ENCODE measurements at regions not wholly inside any gene's neighbourhood (a gene's known extent, or its start where the extent isn't known, plus 50 kb on each side); places are given as distances from the start of the nearest gene placed in this dataset.

DNA sequence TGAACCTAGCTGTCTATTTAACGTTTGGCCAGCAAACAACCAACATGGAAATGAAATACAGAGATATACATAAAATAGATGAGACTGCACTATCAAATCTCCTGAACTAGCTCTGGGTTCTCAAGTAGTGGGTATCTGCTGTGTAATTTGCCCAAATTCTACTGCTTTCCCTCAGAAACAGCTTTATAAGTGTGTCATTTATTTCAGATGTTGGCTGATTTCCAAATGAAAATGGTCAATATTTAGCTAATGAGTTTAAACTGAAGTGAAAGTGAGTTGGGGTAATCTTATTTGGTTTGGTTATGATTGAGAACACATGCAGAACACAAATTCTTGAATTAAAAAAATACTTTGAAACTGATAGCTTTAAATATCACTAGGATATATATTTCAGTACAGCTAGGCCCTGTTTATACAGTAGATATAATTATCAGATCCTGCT, 601.7 kb upstream of the CXADR start:
- H3K4me3 ChIP-seq (ENCODE audit: low read depth, low read length), result no peak overlapping the region
- in situ Hi-C loops (cut with HindIII; ENCODE audit: low sequenced_read_pairs), result no loop called here
- TF ChIP-seq, protein P1, sequence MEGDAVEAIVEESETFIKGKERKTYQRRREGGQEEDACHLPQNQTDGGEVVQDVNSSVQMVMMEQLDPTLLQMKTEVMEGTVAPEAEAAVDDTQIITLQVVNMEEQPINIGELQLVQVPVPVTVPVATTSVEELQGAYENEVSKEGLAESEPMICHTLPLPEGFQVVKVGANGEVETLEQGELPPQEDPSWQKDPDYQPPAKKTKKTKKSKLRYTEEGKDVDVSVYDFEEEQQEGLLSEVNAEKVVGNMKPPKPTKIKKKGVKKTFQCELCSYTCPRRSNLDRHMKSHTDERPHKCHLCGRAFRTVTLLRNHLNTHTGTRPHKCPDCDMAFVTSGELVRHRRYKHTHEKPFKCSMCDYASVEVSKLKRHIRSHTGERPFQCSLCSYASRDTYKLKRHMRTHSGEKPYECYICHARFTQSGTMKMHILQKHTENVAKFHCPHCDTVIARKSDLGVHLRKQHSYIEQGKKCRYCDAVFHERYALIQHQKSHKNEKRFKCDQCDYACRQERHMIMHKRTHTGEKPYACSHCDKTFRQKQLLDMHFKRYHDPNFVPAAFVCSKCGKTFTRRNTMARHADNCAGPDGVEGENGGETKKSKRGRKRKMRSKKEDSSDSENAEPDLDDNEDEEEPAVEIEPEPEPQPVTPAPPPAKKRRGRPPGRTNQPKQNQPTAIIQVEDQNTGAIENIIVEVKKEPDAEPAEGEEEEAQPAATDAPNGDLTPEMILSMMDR (IDR thresholded peaks at IDR 0.05; ENCODE audit: low read depth, low read length), result no peak

DNA sequence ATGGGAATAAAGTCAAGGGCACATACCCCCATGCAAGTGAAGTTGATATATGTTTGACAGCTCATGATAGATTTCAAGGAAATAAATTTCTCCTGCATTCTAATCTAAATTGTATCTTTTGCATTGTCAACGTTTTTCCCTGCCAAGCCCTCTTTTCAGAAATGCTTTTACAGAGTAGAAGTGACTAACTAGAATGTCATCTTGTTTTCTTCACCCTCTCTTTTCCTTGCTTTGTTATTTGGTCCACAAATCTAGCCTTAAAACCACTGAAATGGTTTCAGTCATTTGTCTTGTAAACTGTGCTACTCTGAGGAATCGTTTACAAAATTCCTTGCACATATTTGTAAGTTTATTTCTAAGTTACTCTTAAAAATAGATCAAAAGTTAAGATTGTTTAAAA, 600.8 kb upstream of the CXADR start:
- in situ Hi-C loops (cut with HindIII; ENCODE audit: low sequenced_read_pairs), result no loop called here
- TF ChIP-seq, protein P1 (IDR thresholded peaks at IDR 0.05; ENCODE audit: low read depth, low read length), result no peak
- no peak overlapping the region for H3K4me3 ChIP-seq (ENCODE audit: low read depth, low read length)
- DNase-seq (ENCODE audit: low read depth, low spot score), result peak; percentile 53

More for the DNA sequence above, 601.7 kb upstream of the CXADR start:
- DNase-seq (ENCODE audit: low read depth, low spot score), result no peak

DNA sequence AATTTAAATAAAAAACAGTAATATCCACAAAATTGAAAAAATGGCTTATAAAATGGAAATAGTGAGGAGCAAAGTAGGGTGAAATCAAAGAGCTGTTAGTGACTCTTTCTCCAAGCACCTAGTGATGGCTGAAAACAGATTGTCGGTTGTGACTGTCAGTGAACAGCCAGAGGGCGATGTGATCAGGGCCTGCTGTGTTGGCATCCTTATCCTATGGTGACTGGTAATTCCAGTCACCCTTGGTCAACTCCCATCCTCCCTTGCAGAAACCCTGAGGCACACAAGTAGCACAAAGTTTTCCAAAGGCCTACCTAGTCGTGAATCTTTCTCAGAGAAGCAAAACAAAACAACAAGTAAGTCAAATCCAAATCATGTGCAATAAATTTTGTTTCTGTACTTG, 599.8 kb upstream of the CXADR start:
- TF ChIP-seq, protein P1 (IDR thresholded peaks at IDR 0.05; ENCODE audit: low read depth, low read length), result no peak
- H3K4me3 ChIP-seq (ENCODE audit: low read depth, low read length), result no peak overlapping the region
- no peak for DNase-seq (ENCODE audit: low read depth, low spot score)
- in situ Hi-C loops (cut with HindIII; ENCODE audit: low sequenced_read_pairs), result no loop called here

GRCh38 chr21:16928439-16928838, 584.4 kb upstream of the CXADR start:
- H3K4me3 ChIP-seq (ENCODE audit: low read depth, low read length), result no peak overlapping the region
- TF ChIP-seq, protein P1 (IDR thresholded peaks at IDR 0.05; ENCODE audit: low read depth, low read length), result no peak
- in situ Hi-C loops (cut with HindIII; ENCODE audit: low sequenced_read_pairs), result no loop called here
- DNase-seq (ENCODE audit: low read depth, low spot score), result no peak

DNA sequence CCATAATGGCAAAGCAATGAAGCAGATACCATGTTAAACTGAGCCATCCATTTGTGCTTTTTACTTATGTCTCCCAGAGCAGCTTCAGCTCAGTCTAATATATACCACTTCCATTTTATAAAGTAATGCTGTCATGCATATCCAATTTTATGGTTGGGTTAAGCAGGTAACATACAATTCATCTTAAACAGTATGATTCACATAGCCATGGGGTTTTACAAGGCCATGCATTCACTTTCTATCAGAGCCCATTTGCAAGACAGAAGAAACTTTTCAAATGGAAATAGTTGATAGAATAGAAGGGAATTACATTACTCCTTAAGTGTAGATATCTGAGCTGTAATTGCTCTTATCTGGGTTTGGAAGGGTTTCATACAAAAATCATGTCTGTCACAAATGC, 580.5 kb upstream of the CXADR start:
- in situ Hi-C loops (cut with HindIII; ENCODE audit: low sequenced_read_pairs), result no loop called here
- H3K4me3 ChIP-seq (ENCODE audit: low read depth, low read length), result no peak overlapping the region
- TF ChIP-seq, protein P1 (IDR thresholded peaks at IDR 0.05; ENCODE audit: low read depth, low read length), result no peak
- no peak for DNase-seq (ENCODE audit: low read depth, low spot score)

- no peak overlapping the region for H3K4me3 ChIP-seq (ENCODE audit: low read depth, low read length)
- TF ChIP-seq, protein P1 (IDR thresholded peaks at IDR 0.05; ENCODE audit: low read depth, low read length), result peak; percentile 55
- peak; percentile 24 for DNase-seq (ENCODE audit: low read depth, low spot score)
- in situ Hi-C loops (cut with HindIII; ENCODE audit: low sequenced_read_pairs), result no loop called here
Observed at GRCh38 chr21:16942703-16943102, 570.1 kb upstream of the CXADR start.

GRCh38 chr21:16943231-16943630, 569.6 kb upstream of the CXADR start:
- in situ Hi-C loops (cut with HindIII; ENCODE audit: low sequenced_read_pairs), result no loop called here
- TF ChIP-seq, protein P1 (IDR thresholded peaks at IDR 0.05; ENCODE audit: low read depth, low read length), result no peak
- no peak for DNase-seq (ENCODE audit: low read depth, low spot score)
- no peak overlapping the region for H3K4me3 ChIP-seq (ENCODE audit: low read depth, low read length)

All from astrocyte of the spinal cord (primary cell).